Fibroblast of villous mesenchyme (primary cell): ENCODE measurements at regions not wholly inside any gene's neighbourhood (a gene's known extent, or its start where the extent isn't known, plus 50 kb on each side); places are given as distances from the start of the nearest gene placed in this dataset.

Source experiments
- DNase-seq: peaks from one replicate; pipeline ENCODE4 v3.0.0-alpha.2; 2010; ENCODE audit warnings: low read depth
- H3K4me3 ChIP-seq: 2 replicates; pipeline ENCODE4 v1.5.1; 2011; ENCODE audit warnings: low read depth, mild to moderate bottlenecking, low read length
- CTCF ChIP-seq: IDR thresholded peaks from 2 replicates; pipeline ENCODE4 v1.5.1; 2012; ENCODE audit warnings: low read depth, mild to moderate bottlenecking, low read length; ENCODE audit not compliant: insufficient read depth

GRCh38 chr5:74423383-74423782, 217.1 kb downstream of the ENC1 start:
- no peak for TF ChIP-seq CTCF
- H3K4me3 ChIP-seq: no peak overlapping the region
- no peak for DNase-seq

- DNase-seq: no peak
- TF ChIP-seq CTCF: no peak
- H3K4me3 ChIP-seq: no peak overlapping the region
These were observed 217.9 kb downstream of the ENC1 start for GRCh38 chr5:74422671-74423070.

GRCh38 chr5:74422030-74422429, 218.5 kb downstream of the ENC1 start:
- no peak for DNase-seq
- H3K4me3 ChIP-seq: no peak overlapping the region
- no peak for TF ChIP-seq CTCF

GRCh38 chr5:74421377-74421776, 219.2 kb downstream of the ENC1 start:
- TF ChIP-seq CTCF: no peak
- DNase-seq: no peak
- H3K4me3 ChIP-seq: no peak overlapping the region

- DNase-seq: no peak
- no peak overlapping the region for H3K4me3 ChIP-seq
- no peak for TF ChIP-seq CTCF
These were observed 219.6 kb downstream of the ENC1 start for GRCh38 chr5:74420947-74421346.

GRCh38 chr5:74420220-74420619, 220.3 kb downstream of the ENC1 start:
- TF ChIP-seq CTCF: no peak
- DNase-seq: no peak
- no peak overlapping the region for H3K4me3 ChIP-seq

- TF ChIP-seq CTCF: no peak
- H3K4me3 ChIP-seq: no peak overlapping the region
- DNase-seq: no peak
These were observed 221.1 kb downstream of the ENC1 start for GRCh38 chr5:74419468-74419867.
